HL-60 (cell line): ENCODE measurements at regions not wholly inside any gene's neighbourhood (a gene's known extent, or its start where the extent isn't known, plus 50 kb on each side); places are given as distances from the start of the nearest gene placed in this dataset.

Experiments used
- CTCF ChIP-seq: IDR thresholded peaks from one replicate; pipeline ENCODE4 v1.5.1; 2011; ENCODE audit warnings: low read length, control low read depth, inconsistent platforms; ENCODE audit not compliant: insufficient read depth
- GABPA ChIP-seq: IDR thresholded peaks from 2 replicates; pipeline ENCODE4 v1.6.1; 2012; ENCODE audit warnings: low read depth

- no peak for TF ChIP-seq CTCF
- TF ChIP-seq GABPA: no peak
Measured at GRCh38 chr6:16918586-16918985, 157.3 kb upstream of the ATXN1 start.
